B cell (primary cell): ENCODE measurements at regions not wholly inside any gene's neighbourhood (a gene's known extent, or its start where the extent isn't known, plus 50 kb on each side); places are given as distances from the start of the nearest gene placed in this dataset.

ENCODE experiments used
- EZH2 ChIP-seq: IDR thresholded peaks from 2 replicates; pipeline ENCODE4 v1.6.1; 2012; ENCODE audit warnings: borderline replicate concordance, low read depth, mild to moderate bottlenecking, moderate library complexity, low read length; ENCODE audit not compliant: insufficient read depth, poor library complexity, severe bottlenecking
- TF ChIP-seq, protein P1 (sequence below): fragments of 200-600 bp; IDR thresholded peaks from one replicate; pipeline ENCODE4 v1.8.0; 2022; ENCODE audit warnings: antibody characterized with exemption, mild to moderate bottlenecking

DNA sequence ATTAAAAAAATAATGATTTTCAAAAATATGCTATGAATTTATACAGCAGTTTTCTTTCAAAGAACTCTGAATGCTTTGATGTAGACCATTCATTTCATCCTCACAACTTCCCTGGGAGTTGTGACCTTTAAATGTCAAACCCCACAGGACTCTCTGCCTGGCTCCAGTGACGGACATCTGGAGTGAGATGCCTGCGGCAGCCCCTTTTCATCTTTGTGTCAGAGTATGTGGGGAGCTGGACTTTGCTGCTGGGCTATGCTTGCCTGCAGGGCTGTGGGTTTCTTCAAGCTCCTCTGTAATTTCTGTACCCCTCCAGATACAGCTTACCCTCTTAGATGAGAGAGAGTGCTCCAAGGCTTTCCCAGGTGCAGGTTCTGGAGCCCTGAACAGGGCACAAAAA, 70.6 kb upstream of the RASGRP1 start:
- TF ChIP-seq, protein P1, sequence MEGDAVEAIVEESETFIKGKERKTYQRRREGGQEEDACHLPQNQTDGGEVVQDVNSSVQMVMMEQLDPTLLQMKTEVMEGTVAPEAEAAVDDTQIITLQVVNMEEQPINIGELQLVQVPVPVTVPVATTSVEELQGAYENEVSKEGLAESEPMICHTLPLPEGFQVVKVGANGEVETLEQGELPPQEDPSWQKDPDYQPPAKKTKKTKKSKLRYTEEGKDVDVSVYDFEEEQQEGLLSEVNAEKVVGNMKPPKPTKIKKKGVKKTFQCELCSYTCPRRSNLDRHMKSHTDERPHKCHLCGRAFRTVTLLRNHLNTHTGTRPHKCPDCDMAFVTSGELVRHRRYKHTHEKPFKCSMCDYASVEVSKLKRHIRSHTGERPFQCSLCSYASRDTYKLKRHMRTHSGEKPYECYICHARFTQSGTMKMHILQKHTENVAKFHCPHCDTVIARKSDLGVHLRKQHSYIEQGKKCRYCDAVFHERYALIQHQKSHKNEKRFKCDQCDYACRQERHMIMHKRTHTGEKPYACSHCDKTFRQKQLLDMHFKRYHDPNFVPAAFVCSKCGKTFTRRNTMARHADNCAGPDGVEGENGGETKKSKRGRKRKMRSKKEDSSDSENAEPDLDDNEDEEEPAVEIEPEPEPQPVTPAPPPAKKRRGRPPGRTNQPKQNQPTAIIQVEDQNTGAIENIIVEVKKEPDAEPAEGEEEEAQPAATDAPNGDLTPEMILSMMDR, result no peak
- TF ChIP-seq EZH2, result no peak
